HPDE6-E6E7 (cell line): ENCODE measurements at regions not wholly inside any gene's neighbourhood (a gene's known extent, or its start where the extent isn't known, plus 50 kb on each side); places are given as distances from the start of the nearest gene placed in this dataset.
A peak's percentile ranks its signal among the peaks of the same experiment; 100 is the strongest.
"Not testable (repeated sequence)": the region's sequence is repeated elsewhere in the genome, so short reads cannot be mapped to it uniquely, and the experiment has no call there.

Experiments
- DNase-seq: peaks from one replicate; pipeline ENCODE4 v3.0.0; 2011; ENCODE audit warnings: missing footprints; ENCODE audit errors: extremely low spot score

GRCh38 chr20:48530957-48531356, 296.8 kb downstream of the PREX1 start:
- no peak for DNase-seq

GRCh38 chr20:48528346-48528745, 299.5 kb downstream of the PREX1 start:
- no peak for DNase-seq

GRCh38 chr20:48527771-48528170, 300.0 kb downstream of the PREX1 start:
- no peak for DNase-seq

- no peak for DNase-seq
Observed at GRCh38 chr20:48526936-48527335, 300.9 kb downstream of the PREX1 start.

GRCh38 chr20:48525400-48525799, 302.4 kb downstream of the PREX1 start:
- DNase-seq = no peak

- no peak for DNase-seq
Observed at GRCh38 chr20:48524582-48524981, 303.2 kb downstream of the PREX1 start.

- peak; percentile 67 for DNase-seq
Observed at GRCh38 chr20:48523191-48523995, 304.4 kb downstream of the PREX1 start.

- DNase-seq = no peak
Observed at GRCh38 chr20:48521121-48521520, 306.7 kb downstream of the PREX1 start.

GRCh38 chr20:48516196-48516595, 311.6 kb downstream of the PREX1 start:
- DNase-seq = not testable (repeated sequence)

- DNase-seq = not testable (repeated sequence)
Observed at GRCh38 chr20:48514577-48514976, 313.2 kb downstream of the PREX1 start.

GRCh38 chr20:48512539-48512938, 315.3 kb downstream of the PREX1 start:
- DNase-seq = not testable (repeated sequence)

- not testable (repeated sequence) for DNase-seq
Observed at GRCh38 chr20:48505066-48505465, 322.7 kb downstream of the PREX1 start.

GRCh38 chr20:48503166-48503815, 324.5 kb downstream of the PREX1 start:
- DNase-seq = no peak

GRCh38 chr20:48502758-48503157, 325.0 kb downstream of the PREX1 start:
- no peak for DNase-seq

- DNase-seq = no peak
Observed at GRCh38 chr20:48502016-48502415, 325.8 kb downstream of the PREX1 start.

- DNase-seq = not testable (repeated sequence)
Observed at GRCh38 chr20:48500900-48501299, 326.9 kb downstream of the PREX1 start.

GRCh38 chr20:48498939-48499338, 328.9 kb downstream of the PREX1 start:
- DNase-seq = not testable (repeated sequence)

- not testable (repeated sequence) for DNase-seq
Observed at GRCh38 chr20:48498125-48498524, 329.7 kb downstream of the PREX1 start.

GRCh38 chr20:48493966-48494365, 333.8 kb downstream of the PREX1 start:
- DNase-seq = no peak

GRCh38 chr20:48493331-48493730, 334.5 kb downstream of the PREX1 start:
- not testable (repeated sequence) for DNase-seq

GRCh38 chr20:48492715-48493070, 335.1 kb downstream of the PREX1 start:
- DNase-seq = no peak

GRCh38 chr20:48492015-48492714, 335.6 kb downstream of the PREX1 start:
- DNase-seq = no peak
